ENCODE measurements at regions not wholly inside any gene's neighbourhood (a gene's known extent, or its start where the extent isn't known, plus 50 kb on each side); places are given as distances from the start of the nearest gene placed in this dataset.

GRCh38 chrX:120751683-120752082 lies 121.8 kb upstream of the C1GALT1C1 start:
- no peak for TF ChIP-seq CTCF (IDR thresholded peaks at IDR 0.05; ENCODE audit: borderline replicate concordance, extremely low read depth, insufficient read depth)
- no peak overlapping the region for H3K4me3 ChIP-seq (ENCODE audit: low read length in 3 of 3)
- no peak overlapping the region for H3K9ac ChIP-seq (ENCODE audit: low read length in 3 of 3)
- H3K27me3 ChIP-seq (ENCODE audit: control insufficient read depth, insufficient read depth, low read length): no peaks in the 10 kb centered on the region
- no peaks in the 10 kb centered on the region for H3K36me3 ChIP-seq (ENCODE audit: control insufficient read depth in 2 of 3, insufficient read depth in 3 of 3, low read length in 3 of 3)
- intact Hi-C loops (cut with DNase I): no loop called here
- H3K9me3 ChIP-seq (ENCODE audit: control insufficient read depth in 2 of 3, insufficient read depth in 1 of 3, low read length in 3 of 3): no peaks in the 10 kb centered on the region
- H3K27ac ChIP-seq (ENCODE audit: low read depth in 2 of 2, low read length in 2 of 2): no peak overlapping the region
- H3K4me1 ChIP-seq (ENCODE audit: control insufficient read depth in 2 of 3, insufficient read depth in 2 of 3, low read depth in 1 of 3, low read length in 3 of 3): no peaks in the 10 kb centered on the region
- FAIRE-seq (no peak), DNase-seq (no peak)

- no peak for TF ChIP-seq CTCF (IDR thresholded peaks at IDR 0.05; ENCODE audit: borderline replicate concordance, extremely low read depth, insufficient read depth)
- FAIRE-seq (no peak), DNase-seq (no peak)
These were observed 120.5 kb upstream of the C1GALT1C1 start for GRCh38 chrX:120750381-120750780.

DNA sequence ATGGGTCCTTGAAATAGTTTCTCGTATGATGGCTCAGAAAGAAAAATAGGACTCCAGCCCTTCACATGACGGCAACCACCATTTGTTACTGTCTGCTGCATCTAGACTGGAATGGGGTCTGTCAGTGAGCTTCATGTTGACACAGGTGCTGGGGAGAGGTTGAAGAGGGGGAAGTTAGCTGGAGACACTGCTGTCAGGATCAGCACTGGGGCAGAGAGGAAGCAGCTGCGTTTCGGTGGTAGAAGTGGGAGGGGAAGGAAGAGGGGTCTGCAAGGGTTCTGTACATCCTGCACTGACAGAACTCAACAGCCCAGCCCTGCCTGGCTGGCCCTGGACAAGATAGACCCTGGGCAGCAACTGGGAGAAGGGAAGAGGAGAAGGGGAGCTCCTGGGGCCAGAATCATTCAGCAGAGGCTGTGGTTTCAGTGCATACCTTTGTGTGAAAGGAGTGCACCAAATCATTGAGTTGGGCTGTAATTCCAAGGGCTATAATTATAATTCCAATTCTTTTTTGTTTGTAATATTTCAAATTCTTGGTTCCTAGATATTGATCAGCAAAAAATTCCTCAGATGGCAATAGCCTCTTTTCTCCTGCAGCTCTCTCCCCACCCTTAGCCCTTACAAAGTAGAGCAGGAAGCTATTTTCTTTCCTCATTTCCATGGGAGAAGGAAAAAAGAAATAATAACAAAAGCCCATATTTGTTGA lies 119.4 kb upstream of the C1GALT1C1 start:
- H3K4me1 ChIP-seq (ENCODE audit: control insufficient read depth in 2 of 3, insufficient read depth in 2 of 3, low read depth in 1 of 3, low read length in 3 of 3): no peaks in the 10 kb centered on the region
- H3K27me3 ChIP-seq (ENCODE audit: control insufficient read depth, insufficient read depth, low read length): no peaks in the 10 kb centered on the region
- no peak overlapping the region for H3K9ac ChIP-seq (ENCODE audit: low read length in 3 of 3)
- H3K9me3 ChIP-seq (ENCODE audit: control insufficient read depth in 2 of 3, insufficient read depth in 1 of 3, low read length in 3 of 3): no peaks in the 10 kb centered on the region
- intact Hi-C loops (cut with DNase I): no loop called here
- FAIRE-seq: no peak
- no peak for TF ChIP-seq CTCF (IDR thresholded peaks at IDR 0.05; ENCODE audit: borderline replicate concordance, extremely low read depth, insufficient read depth)
- no peak overlapping the region for H3K27ac ChIP-seq (ENCODE audit: low read depth in 2 of 2, low read length in 2 of 2)
- H3K36me3 ChIP-seq (ENCODE audit: control insufficient read depth in 2 of 3, insufficient read depth in 3 of 3, low read length in 3 of 3): no peaks in the 10 kb centered on the region
- H3K4me3 ChIP-seq (ENCODE audit: low read length in 3 of 3): no peak overlapping the region
- peak in 4 of 5 donors; percentile 33 to 52 (median 34) for DNase-seq

More at GRCh38 chrX:120750381-120750780, 120.5 kb upstream of the C1GALT1C1 start:
- no peaks in the 10 kb centered on the region for H3K9me3 ChIP-seq (ENCODE audit: control insufficient read depth in 2 of 3, insufficient read depth in 1 of 3, low read length in 3 of 3)
- no peaks in the 10 kb centered on the region for H3K27me3 ChIP-seq (ENCODE audit: control insufficient read depth, insufficient read depth, low read length)
- no peaks in the 10 kb centered on the region for H3K4me1 ChIP-seq (ENCODE audit: control insufficient read depth in 2 of 3, insufficient read depth in 2 of 3, low read depth in 1 of 3, low read length in 3 of 3)
- no peaks in the 10 kb centered on the region for H3K36me3 ChIP-seq (ENCODE audit: control insufficient read depth in 2 of 3, insufficient read depth in 3 of 3, low read length in 3 of 3)
- no peak overlapping the region for H3K4me3 ChIP-seq (ENCODE audit: low read length in 3 of 3)
- H3K9ac ChIP-seq (ENCODE audit: low read length in 3 of 3): no peak overlapping the region
- no peak overlapping the region for H3K27ac ChIP-seq (ENCODE audit: low read depth in 2 of 2, low read length in 2 of 2)
- intact Hi-C loops (cut with DNase I): no loop called here

- Histone ChIP-seq H3K36me3 (ENCODE audit: control insufficient read depth in 2 of 3, insufficient read depth in 3 of 3, low read length in 3 of 3) (no peaks in the 10 kb centered on the region), H3K9me3 (ENCODE audit: control insufficient read depth in 2 of 3, insufficient read depth in 1 of 3, low read length in 3 of 3) (no peaks in the 10 kb centered on the region), H3K27ac (ENCODE audit: low read depth in 2 of 2, low read length in 2 of 2) (no peak overlapping the region), H3K4me3 (ENCODE audit: low read length in 3 of 3) (no peak overlapping the region), H3K4me1 (ENCODE audit: control insufficient read depth in 2 of 3, insufficient read depth in 2 of 3, low read depth in 1 of 3, low read length in 3 of 3) (no peaks in the 10 kb centered on the region), H3K9ac (ENCODE audit: low read length in 3 of 3) (no peak overlapping the region), H3K27me3 (ENCODE audit: control insufficient read depth, insufficient read depth, low read length) (no peaks in the 10 kb centered on the region)
- no peak for FAIRE-seq
- DNase-seq: no peak
- intact Hi-C loops (cut with DNase I): no loop called here
- no peak for TF ChIP-seq CTCF (IDR thresholded peaks at IDR 0.05; ENCODE audit: borderline replicate concordance, extremely low read depth, insufficient read depth)
These were observed 116.3 kb upstream of the C1GALT1C1 start for GRCh38 chrX:120746153-120746552.
